Testis (tissue), 2 donors: ENCODE measurements at regions not wholly inside any gene's neighbourhood (a gene's known extent, or its start where the extent isn't known, plus 50 kb on each side); places are given as distances from the start of the nearest gene placed in this dataset.

Source experiments
- POLR2A ChIP-seq: fragments of 450-650 bp; IDR thresholded peaks from one replicate; pipeline ENCODE4 v1.6.1; 2017; ENCODE audit warnings: antibody characterized with exemption, mild to moderate bottlenecking, moderate library complexity
- TF ChIP-seq, protein P1 (sequence below), 3 experiments: fragments of 450-650 bp in 2 of 3; fragments of 200-600 bp in 1 of 3; sonication (generic) in 1 of 3; IDR thresholded peaks; one replicate each; pipeline ENCODE4 v1.5.1; 2016 to 2019; ENCODE audit warnings: antibody characterized with exemption in 3 of 3, mild to moderate bottlenecking in 2 of 3, moderate library complexity in 1 of 3

DNA sequence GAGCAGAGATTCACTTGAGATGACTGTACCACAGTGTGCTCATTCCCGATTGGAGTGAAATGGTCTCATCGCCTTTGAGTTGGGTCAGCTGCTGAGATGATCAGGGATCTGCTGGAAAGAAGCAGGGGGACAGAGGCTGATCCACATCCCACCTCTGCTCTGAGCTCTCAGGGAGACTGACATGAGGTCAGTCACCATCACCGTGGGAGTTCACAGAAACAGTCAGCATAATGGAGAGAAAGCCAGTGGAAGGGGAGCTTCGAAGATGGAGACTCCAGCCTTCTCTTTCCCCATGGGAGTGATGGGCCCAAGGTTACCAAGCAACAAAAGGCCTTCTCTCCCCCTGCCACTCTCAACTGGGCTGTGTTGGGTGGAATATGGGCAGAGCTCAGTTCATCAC is 276.4 kb downstream of the CDK5RAP2 start:
- TF ChIP-seq POLR2A, result no peak
- TF ChIP-seq, protein P1, sequence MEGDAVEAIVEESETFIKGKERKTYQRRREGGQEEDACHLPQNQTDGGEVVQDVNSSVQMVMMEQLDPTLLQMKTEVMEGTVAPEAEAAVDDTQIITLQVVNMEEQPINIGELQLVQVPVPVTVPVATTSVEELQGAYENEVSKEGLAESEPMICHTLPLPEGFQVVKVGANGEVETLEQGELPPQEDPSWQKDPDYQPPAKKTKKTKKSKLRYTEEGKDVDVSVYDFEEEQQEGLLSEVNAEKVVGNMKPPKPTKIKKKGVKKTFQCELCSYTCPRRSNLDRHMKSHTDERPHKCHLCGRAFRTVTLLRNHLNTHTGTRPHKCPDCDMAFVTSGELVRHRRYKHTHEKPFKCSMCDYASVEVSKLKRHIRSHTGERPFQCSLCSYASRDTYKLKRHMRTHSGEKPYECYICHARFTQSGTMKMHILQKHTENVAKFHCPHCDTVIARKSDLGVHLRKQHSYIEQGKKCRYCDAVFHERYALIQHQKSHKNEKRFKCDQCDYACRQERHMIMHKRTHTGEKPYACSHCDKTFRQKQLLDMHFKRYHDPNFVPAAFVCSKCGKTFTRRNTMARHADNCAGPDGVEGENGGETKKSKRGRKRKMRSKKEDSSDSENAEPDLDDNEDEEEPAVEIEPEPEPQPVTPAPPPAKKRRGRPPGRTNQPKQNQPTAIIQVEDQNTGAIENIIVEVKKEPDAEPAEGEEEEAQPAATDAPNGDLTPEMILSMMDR (IDR thresholded peaks at IDR 0.05), result no peak
